HuH-7.5 (cell line): ENCODE measurements at regions not wholly inside any gene's neighbourhood (a gene's known extent, or its start where the extent isn't known, plus 50 kb on each side); places are given as distances from the start of the nearest gene placed in this dataset.
"Not testable (repeated sequence)": the region's sequence is repeated elsewhere in the genome, so short reads cannot be mapped to it uniquely, and the experiment has no call there.

Source experiments
- DNase-seq: peaks from one replicate; pipeline ENCODE4 v3.0.0; 2011; ENCODE audit warnings: low spot score

DNA sequence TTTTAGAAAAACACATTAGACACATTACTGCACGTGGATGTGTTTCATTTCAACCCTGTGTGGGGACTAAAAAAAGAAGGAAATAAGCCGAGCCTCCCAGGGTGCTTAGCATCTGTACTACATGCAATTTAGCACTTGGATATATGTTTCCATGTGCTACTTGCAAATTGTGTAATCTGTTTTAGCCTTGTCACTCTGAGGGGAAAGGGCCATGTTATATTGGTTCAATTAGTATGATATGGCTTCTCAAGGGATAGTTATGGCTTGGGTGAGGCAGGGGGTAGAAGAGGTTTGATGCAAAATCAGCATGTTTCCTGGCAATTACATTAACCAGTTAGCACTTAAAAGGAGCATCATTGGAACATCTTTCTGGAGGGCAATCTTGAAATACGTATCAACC is 353.5 kb upstream of the GOT2 start:
- DNase-seq, result no peak

DNA sequence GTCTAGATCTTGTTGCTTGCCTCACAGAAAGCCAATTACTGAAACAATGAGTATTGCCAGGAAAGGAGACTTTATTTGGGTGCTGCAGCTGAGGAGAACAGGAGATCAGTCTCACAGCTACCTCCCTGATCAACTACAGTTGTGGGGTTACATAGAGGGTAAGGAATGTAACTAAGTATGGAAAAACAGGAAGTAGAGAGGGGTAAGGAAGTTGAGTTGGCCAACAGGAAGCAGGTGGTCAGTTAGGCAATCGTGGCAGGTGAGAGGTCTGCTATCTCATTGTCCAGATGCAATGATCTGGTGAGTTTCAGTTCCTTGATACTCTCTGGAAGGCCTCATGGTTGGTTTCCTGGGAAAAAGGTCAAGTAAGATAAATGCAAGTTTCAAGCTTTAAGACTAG is 333.1 kb upstream of the GOT2 start:
- no peak for DNase-seq

DNA sequence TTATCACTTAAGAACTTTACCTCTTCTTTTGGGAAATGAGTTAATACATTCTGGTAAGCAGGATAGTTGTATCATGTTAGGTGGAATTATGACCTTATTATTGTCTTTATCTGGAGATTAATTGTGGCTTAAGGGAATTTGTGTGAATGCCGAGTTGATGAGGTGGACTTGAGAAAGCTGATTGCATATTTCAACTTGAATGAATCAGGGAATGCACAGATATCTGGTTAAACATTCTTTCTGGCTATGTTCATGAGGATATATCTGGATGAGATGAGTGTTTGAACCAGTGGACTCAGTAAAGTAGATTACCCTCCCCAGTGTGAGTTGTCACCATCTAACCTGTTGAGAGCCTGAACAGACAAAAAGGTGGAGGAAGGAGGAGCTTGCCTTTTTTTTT is 326.1 kb upstream of the GOT2 start:
- DNase-seq, result no peak

DNA sequence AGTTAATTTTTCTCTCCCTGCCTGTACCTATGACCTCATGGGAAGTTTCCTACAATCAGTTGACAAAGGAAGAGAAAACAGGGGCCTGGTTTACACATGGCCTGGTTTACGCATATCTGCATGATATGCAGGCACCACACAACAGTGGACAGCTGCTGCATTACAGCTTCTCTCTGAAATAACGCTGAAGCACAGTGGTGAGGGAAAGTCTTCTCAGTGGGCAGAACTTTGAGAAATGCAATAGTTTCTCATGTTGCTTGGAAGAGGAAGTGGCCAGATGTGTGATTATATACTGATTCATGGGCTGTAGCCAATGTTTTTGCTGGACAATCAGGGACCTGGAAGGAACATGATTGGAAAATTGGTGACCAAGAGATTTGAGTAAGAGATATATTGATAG is 324.1 kb upstream of the GOT2 start:
- no peak for DNase-seq

DNA sequence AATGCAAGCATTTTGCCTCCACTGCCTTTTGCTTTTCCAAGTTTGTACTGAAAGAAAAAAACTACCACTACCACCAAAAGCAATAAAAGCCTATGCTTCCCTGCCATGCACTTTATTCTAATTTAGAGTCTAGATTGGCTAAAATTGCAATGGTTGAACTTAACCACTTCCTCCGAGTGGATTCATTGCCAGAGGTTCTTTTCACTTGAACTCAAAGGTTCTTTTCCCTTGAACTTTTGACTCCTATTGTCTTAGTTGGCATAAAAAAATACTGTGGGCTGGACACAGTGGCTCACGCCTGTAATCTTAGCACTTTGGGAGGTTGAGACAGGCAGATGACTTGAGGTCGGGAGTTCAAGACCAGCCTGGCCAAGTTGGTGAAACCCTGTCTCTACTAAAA is 319.8 kb upstream of the GOT2 start:
- DNase-seq, result no peak

DNA sequence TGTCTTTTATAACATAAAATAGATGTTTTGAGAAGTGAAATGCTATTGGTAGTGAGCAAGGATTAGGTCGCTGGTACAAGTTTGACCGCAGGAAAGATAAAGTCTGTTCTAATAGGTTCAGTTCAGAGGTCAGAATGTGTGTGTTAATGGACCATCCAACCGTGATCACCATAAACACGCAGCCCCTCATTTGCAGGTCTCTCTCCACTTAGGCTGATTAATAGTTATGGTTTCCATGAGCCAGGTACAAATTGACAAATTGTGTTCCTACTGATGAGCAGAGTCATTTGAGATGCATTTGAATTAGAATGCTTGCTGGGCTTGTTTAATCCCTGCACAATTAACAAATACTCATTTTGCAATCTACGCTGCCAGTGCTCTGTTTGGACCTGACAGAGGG is 318.1 kb upstream of the GOT2 start:
- no peak for DNase-seq

DNA sequence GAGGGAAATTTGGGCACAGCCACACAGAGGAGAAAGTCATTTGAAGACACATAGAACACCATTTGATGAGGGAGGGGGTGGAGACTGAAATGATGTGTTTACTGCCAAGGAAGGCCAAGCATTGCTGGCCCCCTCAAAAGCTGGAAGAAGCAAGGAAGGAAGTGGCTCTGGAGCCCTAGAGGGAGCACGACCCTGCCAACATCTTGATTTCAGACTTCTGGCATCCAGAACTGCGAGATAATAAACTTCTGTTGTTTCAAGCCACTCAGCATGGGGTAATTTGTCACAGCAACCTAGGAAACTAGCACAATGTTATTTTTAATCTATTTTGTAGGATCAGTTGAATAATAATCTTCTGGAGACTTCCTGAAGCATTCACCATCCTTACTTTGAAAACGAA is 314.8 kb upstream of the GOT2 start:
- no peak for DNase-seq

DNA sequence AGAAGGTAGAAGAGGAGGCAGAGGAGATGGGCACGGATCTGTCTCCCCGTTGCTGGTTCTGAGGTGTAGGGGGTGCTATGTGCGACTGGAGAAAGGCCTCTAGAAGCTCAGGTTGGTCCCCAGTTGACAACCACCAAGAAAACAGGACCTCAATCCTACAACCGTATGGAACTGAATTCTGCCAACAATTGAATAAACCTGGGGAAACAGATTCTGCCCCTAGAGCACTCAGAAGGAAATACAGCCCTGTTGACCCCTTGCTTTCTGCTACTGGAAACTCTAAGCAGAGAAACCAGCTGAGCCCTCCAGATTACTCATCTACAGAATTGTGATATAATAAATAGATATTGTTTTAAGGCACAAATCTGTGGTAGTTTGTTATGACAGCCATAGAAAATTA is 313.0 kb upstream of the GOT2 start:
- DNase-seq, result no peak

DNA sequence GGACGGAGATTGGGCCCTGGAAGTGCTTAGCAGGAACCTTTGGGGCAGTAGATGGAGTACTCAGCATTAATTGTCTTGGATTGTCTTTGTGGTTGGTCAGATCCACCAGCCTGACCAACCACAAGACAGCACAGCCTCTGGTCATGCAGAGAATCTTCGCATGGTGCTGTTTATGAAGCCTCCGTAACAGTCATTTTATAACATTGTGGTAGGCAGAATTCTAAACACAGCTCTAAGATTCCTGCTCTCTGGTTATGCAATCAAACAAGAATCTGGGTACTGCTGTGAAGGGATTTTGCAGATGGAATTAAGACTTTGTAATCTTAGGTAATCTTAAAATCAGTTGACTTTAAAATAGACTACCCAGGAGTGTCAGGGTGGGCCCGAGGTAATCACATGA is 312.2 kb upstream of the GOT2 start:
- no peak for DNase-seq

DNA sequence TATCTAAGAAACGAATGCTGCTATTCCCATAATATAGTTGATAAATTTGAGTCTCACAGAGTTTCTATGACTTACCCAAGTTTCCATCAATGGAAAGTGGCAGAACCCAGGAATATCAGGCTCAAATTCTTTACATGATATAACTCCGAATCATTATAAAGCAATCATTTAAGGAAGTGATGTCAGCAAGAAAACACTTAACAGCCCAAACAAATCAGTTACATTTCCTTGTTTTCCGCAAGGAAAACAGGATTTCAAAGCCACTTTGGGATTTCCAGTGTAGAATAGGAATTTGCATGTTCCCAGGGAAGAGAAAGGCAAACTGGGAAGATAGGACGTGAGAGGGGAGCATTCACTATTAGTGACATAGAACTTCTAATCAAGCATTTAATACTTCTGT is 311.4 kb upstream of the GOT2 start:
- DNase-seq, result no peak

DNA sequence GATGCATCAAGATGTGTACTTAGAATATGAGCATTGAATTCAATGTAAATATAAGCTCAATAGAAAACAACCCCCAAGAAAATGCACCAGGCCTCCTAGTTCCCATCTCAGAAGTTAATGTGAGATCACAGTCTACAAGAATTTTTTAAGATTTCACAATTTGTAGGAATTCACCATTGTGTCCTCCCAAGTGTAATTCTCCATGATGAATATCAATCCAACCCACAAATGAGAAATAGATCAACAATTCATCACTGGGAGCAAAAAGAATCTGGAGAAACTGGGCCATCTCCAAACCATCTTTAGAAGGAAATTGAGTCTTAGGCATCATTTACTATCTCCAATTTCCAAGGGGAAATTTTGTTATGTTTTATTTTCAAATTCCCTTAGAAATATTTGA is 310.5 kb upstream of the GOT2 start:
- DNase-seq, result no peak

DNA sequence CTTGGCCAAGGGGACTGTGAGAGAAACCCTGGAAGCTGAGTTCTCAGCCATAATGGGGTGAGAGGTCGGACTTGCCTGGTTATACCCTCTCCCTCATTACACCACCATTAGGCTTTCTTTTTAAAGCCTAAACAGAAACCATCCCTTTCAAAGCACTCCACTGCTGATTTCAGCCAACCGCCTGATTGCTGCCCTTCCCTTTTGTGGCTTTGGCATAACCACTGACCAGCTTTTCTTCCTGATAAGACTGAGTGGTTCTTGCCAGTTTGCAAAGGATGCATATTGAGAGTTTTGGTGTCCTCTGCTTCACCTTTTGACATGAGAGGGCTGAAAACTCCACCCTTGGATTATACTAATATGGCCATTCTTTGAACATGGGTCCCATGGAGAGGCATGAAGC is 308.2 kb upstream of the GOT2 start:
- DNase-seq, result no peak

DNA sequence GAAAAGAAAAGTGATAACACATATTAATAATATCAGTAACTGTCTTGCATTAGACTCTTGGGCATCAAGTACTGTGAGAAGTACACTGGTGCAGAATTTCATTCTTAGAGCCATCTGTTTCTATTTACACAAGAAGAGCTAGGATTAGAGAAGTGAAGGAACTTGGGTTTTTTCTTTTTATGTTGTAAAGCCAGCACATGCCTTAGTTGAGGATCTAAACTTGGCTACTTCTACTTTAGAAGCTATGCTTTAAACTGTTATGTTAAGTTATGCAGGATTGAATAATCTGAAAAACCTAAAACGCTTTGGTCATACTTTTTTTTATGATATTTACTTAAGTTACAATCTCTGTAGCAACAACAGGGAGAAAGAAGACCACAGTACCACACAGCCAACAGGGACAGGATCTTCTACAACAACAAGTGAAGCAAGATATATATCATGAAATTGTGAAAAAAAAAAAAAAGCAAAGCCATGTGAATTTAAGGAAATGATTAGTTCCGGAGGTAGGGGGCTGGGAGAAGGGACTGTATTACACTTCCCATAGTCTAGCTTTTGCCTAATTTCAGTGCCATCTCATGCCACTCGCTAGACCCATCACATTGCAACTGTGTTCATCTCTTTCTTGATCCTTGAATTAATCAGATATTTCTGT is 305.1 kb upstream of the GOT2 start:
- no peak for DNase-seq

DNA sequence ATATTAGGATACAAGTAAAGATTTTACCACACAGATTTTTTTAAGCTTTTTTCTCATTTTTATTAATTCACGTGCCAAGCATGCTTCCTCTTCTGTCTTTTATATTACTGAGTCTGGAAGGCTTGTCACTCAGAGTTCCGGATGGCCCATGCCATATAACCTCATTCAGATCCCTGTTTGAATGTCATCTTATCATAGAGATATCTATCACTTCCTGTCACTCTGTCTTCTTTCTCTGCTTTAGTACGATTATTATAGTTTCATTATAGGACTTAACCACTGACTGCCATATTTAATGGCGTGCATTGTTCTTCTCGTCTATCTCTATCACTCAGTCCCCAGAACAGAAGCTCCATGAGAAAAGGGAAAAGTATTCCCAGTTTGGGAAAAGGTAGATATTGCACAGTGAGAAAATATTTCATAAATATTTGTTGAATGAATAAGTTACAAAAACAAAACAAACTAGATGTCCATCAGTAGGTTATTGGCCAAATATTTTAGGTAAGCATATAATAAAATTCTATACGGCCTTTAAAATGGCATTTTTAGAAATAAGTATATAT is 296.9 kb upstream of the GOT2 start:
- DNase-seq, result no peak

DNA sequence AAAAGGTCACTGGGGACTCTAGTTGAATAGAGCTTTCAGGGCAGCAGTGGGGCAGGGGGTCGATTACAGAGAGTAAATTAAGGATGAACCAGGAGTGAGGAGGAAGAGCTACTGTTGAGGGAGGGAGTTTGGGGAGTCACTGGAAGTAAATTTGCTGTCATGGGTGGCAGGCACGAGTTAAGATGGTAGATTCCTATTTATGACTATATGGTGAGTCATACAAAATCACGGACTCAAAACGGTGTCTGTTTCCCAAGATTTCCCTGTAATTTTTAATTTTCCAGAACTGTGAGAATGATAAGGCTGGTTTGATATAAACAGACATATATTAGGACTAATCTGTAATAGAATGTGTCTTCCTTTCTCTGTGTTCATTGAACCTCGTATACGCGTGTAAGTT is 287.6 kb upstream of the GOT2 start:
- DNase-seq, result no peak

DNA sequence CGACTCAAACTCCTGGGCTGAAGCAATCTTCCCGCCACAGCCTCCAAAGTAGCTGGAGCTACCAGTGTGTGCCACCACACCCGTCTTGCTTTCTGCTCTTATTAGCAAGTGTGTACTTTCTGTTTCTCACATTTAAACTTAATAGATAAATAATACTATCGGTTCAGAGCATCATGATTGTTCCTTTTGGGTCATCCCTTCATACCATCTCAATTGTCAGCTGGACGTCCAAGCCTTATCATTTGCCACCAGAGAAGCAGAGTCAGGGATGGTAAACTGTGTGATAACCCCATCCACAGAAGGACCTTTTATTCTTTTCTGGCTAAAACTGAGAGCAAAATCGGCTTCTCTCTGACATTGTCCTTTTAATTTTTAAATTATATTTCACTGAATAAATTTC is 279.8 kb upstream of the GOT2 start:
- no peak for DNase-seq

DNA sequence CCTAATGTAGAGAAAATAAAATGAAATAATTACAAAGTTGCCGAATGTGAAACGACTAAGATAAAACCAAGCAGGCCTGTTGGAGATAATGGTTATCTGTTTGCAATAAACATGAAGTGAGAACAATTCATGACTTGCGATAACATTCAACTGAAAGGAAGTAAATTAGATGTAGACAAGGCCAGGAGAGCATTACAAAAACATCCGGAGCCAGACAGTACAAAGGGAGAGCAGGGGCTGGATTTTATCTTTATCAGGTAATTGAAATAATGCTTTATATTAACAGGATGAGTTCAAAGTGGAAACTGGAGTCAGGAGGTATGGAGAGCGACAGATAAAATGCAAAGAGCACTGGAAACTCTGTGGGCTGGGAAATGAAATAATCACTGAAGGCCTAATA is 265.6 kb upstream of the GOT2 start:
- DNase-seq, result no peak

DNA sequence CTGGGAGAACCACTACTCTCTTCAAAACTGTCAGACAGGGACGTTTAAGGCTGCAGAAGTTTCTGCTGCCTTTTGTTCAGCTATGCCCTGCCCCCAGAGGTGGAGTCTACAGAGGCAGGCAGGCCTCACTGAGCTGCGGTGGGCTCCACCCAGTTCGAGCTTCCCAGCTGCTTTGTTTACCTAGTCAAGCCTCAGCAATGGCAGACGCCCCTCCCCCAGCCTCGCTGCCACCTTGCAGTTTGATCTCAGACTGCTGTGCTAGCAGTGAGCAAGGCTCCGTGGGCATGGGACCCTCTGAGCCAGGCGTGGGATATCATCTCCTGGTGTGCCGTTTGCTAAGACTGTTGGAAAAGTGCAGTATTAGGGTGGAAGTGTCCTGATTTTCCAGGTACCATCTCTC is 258.6 kb upstream of the GOT2 start:
- DNase-seq, result not testable (repeated sequence)

DNA sequence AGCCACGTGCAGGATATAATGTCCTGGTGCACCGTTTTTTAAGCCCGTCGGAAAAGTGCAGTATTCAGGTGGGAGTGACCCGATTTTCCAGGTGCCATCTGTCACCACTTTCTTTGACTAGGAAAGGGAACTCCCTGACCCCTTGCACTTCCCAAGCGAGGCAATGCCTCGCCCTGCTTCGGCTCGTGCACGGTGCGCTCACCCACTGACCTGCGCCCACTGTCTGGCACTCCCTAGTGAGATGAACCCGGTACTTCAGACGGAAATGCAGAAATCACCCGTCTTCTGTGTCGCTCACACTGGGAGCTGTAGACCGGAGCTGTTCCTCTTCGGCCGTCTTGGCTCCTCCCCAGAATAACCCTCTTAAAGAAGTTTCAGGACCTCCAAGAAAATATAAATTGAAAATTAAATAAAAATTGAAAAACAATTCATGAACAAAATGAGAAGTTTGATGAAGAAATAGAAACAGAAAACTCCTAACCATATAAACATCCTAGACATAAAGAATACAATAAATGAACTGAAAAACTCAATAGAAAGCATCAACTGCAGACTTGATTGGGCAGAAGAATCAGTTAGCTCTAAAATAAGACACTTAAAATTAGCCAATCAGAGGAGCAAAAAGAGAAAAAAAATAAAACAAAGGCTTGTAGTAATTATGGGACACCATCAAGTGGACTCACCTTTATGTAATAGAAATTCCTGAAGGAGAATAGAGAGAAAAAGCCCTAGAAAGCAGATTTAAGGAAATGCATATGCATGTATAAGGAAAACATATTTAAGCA is 249.3 kb upstream of the GOT2 start:
- not testable (repeated sequence) for DNase-seq

DNA sequence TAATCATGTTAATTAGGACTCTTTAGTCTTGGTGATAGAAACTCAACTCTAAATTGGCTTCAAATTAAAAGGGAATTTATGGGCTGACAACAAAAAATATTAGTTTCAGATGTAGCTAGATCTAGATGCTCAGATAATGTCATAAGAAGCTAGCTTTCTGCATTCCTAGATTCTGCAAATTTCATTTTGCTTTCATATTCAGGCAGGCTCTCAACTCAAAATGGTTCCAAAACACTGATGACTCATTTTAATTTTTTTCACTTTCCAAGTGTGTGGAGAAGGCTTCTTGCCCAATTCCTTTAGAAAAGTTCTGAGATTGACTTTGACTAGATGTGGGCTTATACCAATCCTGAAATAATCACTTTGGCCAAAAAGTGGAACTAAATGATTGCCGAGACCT is 236.7 kb upstream of the GOT2 start:
- no peak for DNase-seq

DNA sequence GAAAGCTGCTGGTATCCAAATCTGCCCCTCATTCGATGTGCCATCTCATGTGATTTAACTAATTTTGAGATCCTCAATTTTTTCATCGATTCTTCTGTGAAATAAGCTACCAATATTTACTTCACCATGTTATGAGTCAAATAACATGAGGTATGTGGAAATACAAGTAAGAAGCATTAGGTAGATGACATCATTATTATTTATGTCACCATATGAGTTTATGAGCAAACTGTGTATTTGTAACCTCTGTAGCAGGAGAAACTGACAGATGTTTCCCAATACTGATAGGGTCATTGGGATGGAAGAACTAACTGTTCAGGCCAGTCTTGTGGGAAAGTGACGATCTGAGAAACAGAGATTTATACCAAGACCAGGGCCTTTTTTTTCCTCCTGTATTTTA is 229.4 kb upstream of the GOT2 start:
- DNase-seq, result no peak

DNA sequence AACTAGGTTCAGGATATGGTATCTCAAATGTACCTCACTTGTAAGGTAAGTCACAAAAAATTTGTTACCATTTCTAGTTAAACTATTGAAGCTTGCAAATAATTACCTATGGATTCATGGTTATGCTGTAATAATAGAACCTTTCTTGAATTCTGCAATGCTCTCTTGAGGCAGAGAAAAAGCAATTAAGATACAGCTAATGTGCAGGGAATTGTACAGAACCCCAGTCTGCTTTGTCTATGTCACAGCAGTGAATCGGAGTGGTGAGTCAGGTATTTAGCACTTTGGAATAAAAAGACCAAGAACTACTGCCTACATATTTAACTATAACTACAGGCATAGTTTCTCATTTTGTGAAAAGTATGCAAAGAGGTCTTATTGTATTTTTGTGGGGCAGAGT is 228.7 kb upstream of the GOT2 start:
- DNase-seq, result no peak

DNA sequence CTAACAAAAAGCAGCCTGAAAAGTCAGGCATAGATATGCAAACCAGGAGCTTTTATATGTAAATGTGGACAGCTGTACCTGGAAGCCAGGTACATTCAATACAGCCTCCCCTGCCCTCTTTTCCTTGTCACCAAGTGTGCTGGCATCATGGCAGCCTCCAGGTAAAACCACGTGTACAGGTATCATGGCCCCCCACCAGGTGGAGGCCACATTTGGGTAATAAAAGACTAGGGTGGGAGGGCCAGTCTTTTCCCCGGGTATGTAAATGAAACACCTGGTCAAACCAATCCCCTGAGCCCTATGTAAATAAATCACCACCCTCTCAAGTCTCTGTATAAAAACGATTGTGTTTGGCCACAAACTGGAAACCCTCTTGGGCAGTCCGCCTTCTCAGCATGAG is 226.4 kb upstream of the GOT2 start:
- no peak for DNase-seq

DNA sequence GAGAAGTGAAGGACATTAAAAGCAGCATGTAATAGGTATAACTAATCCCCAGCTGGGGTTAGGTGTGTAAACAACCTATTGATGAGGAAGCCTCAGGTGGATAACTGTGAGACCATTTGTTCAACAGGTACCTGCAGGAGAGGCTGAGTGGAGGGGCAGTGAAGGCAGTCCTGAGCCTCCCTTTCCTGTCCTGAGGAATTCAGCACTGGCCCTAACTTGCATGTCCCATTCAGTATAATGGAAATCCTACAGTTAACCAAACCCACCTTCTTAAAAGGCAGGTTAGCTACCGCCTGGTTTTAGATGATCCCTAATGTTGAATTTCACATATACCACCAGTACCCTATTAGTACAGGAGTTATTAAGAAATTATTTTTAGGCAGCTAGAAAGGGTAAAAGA is 225.9 kb upstream of the GOT2 start:
- DNase-seq, result no peak
